Upper lobe of left lung (tissue), 4 donors: ENCODE measurements at regions not wholly inside any gene's neighbourhood (a gene's known extent, or its start where the extent isn't known, plus 50 kb on each side); places are given as distances from the start of the nearest gene placed in this dataset.

ENCODE experiments used
- EP300 ChIP-seq, 4 donors: sonication (generic); formaldehyde crosslinking; IDR thresholded peaks; one replicate each; pipeline ENCODE4 v1.5.1; 2017; ENCODE audit warnings: antibody characterized with exemption in 4 of 4, control low read depth in 2 of 4
- POLR2A ChIP-seq, 4 donors: fragments of 450-650 bp; IDR thresholded peaks; one replicate each; pipeline ENCODE4 v1.5.1; 2016 to 2017; ENCODE audit warnings: antibody characterized with exemption in 4 of 4, mild to moderate bottlenecking in 2 of 4
- POLR2AphosphoS5 ChIP-seq, 2 donors: sonication (generic); formaldehyde crosslinking; IDR thresholded peaks; one replicate each; pipeline ENCODE4 v1.5.1; 2017; ENCODE audit warnings: antibody characterized with exemption in 2 of 2
- TF ChIP-seq, protein P1 (sequence below), 6 experiments: fragments of 450-650 bp in 4 of 6; fragments of 200-600 bp in 2 of 6; sonication (generic) in 2 of 6; IDR thresholded peaks; one replicate each; pipeline ENCODE4 v1.5.1; 2016 to 2019; ENCODE audit warnings: antibody characterized with exemption in 6 of 6

DNA sequence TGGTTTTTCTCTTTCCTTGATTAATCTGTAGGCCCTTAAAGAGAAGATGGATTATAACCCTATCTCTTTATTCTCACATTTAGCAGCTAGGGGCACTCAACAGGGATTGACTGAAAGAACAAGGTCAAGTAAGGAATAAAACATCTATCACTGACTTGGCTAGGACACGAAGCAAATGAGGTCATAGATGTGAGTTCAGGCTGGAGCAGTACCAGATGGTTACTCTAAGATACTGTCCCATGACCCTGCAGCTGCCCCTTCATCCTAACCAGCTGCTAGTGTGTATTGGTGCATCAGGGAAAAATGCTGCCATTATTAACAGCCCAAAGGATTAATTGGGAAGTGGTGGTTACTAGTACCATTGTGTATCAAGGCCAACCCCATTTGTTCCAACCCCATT, 221.9 kb downstream of the CTH start:
- TF ChIP-seq POLR2A (IDR thresholded peaks at IDR 0.05) (no peak), EP300 (IDR thresholded peaks at IDR 0.05) (no peak), POLR2AphosphoS5 (IDR thresholded peaks at IDR 0.05) (no peak)
- TF ChIP-seq, protein P1, sequence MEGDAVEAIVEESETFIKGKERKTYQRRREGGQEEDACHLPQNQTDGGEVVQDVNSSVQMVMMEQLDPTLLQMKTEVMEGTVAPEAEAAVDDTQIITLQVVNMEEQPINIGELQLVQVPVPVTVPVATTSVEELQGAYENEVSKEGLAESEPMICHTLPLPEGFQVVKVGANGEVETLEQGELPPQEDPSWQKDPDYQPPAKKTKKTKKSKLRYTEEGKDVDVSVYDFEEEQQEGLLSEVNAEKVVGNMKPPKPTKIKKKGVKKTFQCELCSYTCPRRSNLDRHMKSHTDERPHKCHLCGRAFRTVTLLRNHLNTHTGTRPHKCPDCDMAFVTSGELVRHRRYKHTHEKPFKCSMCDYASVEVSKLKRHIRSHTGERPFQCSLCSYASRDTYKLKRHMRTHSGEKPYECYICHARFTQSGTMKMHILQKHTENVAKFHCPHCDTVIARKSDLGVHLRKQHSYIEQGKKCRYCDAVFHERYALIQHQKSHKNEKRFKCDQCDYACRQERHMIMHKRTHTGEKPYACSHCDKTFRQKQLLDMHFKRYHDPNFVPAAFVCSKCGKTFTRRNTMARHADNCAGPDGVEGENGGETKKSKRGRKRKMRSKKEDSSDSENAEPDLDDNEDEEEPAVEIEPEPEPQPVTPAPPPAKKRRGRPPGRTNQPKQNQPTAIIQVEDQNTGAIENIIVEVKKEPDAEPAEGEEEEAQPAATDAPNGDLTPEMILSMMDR (IDR thresholded peaks at IDR 0.05) = no peak
